ENCODE measurements at regions not wholly inside any gene's neighbourhood (a gene's known extent, or its start where the extent isn't known, plus 50 kb on each side); places are given as distances from the start of the nearest gene placed in this dataset.

GRCh38 chr1:182244451-182244850 lies 147.1 kb downstream of the GLUL start:
- DNase-seq (no peak), ATAC-seq (no peak)
- no peaks in the 10 kb centered on the region for H3K36me3 ChIP-seq
- no peak overlapping the region for H3K4me3 ChIP-seq
- no peaks in the 10 kb centered on the region for H3K27me3 ChIP-seq (ENCODE audit: low read depth)
- no peaks in the 10 kb centered on the region for H3K4me1 ChIP-seq
- intact Hi-C loops (cut with DNase I), result no loop called here
- H3K9me3 ChIP-seq, result no peaks in the 10 kb centered on the region
- no peak for TF ChIP-seq CTCF (IDR thresholded peaks at IDR 0.05)
- no peak overlapping the region for H3K27ac ChIP-seq

- no peaks in the 10 kb centered on the region for H3K27me3 ChIP-seq (ENCODE audit: low read depth)
- no peaks in the 10 kb centered on the region for H3K4me1 ChIP-seq
- ATAC-seq (no peak), DNase-seq (no peak)
- no peak for TF ChIP-seq CTCF (IDR thresholded peaks at IDR 0.05)
- H3K27ac ChIP-seq, result no peak overlapping the region
- no peaks in the 10 kb centered on the region for H3K9me3 ChIP-seq
- H3K36me3 ChIP-seq, result no peaks in the 10 kb centered on the region
- intact Hi-C loops (cut with DNase I), result no loop called here
- H3K4me3 ChIP-seq, result no peak overlapping the region
These were observed 148.9 kb downstream of the GLUL start for GRCh38 chr1:182242641-182243040.

- TF ChIP-seq CTCF (IDR thresholded peaks at IDR 0.05), result no peak
- ATAC-seq, result no peak
- intact Hi-C loops (cut with DNase I), result no loop called here
- Histone ChIP-seq H3K36me3 (no peaks in the 10 kb centered on the region), H3K27ac (no peak overlapping the region), H3K4me3 (no peak overlapping the region), H3K27me3 (ENCODE audit: low read depth) (no peaks in the 10 kb centered on the region), H3K9me3 (no peaks in the 10 kb centered on the region), H3K4me1 (no peaks in the 10 kb centered on the region)
- no peak for DNase-seq
These were observed 151.5 kb downstream of the GLUL start for GRCh38 chr1:182240085-182240484.

- DNase-seq (no peak), ATAC-seq (no peak)
- intact Hi-C loops (cut with DNase I), result no loop called here
- Histone ChIP-seq H3K36me3 (no peaks in the 10 kb centered on the region), H3K4me1 (no peaks in the 10 kb centered on the region), H3K27me3 (ENCODE audit: low read depth) (no peaks in the 10 kb centered on the region), H3K4me3 (no peak overlapping the region), H3K27ac (no peak overlapping the region), H3K9me3 (no peaks in the 10 kb centered on the region)
- TF ChIP-seq CTCF (IDR thresholded peaks at IDR 0.05), result no peak
These were observed 153.2 kb downstream of the GLUL start for GRCh38 chr1:182238421-182238820.

GRCh38 chr1:182237329-182237728 lies 154.3 kb downstream of the GLUL start:
- Histone ChIP-seq H3K4me3 (no peak overlapping the region), H3K36me3 (no peaks in the 10 kb centered on the region), H3K27ac (no peak overlapping the region), H3K27me3 (ENCODE audit: low read depth) (no peaks in the 10 kb centered on the region), H3K4me1 (no peaks in the 10 kb centered on the region), H3K9me3 (no peaks in the 10 kb centered on the region)
- DNase-seq (no peak), ATAC-seq (no peak)
- TF ChIP-seq CTCF (IDR thresholded peaks at IDR 0.05), result no peak
- intact Hi-C loops (cut with DNase I), result no loop called here

GRCh38 chr1:182236651-182237077 lies 154.9 kb downstream of the GLUL start:
- no peak for TF ChIP-seq CTCF (IDR thresholded peaks at IDR 0.05)
- intact Hi-C loops (cut with DNase I), result no loop called here
- H3K9me3 ChIP-seq, result no peaks in the 10 kb centered on the region
- ATAC-seq (no peak), DNase-seq (no peak)
- no peak overlapping the region for H3K27ac ChIP-seq
- H3K4me3 ChIP-seq, result no peak overlapping the region
- no peaks in the 10 kb centered on the region for H3K27me3 ChIP-seq (ENCODE audit: low read depth)
- no peaks in the 10 kb centered on the region for H3K36me3 ChIP-seq
- no peaks in the 10 kb centered on the region for H3K4me1 ChIP-seq
